ENCODE measurements at regions not wholly inside any gene's neighbourhood (a gene's known extent, or its start where the extent isn't known, plus 50 kb on each side); places are given as distances from the start of the nearest gene placed in this dataset.

DNA sequence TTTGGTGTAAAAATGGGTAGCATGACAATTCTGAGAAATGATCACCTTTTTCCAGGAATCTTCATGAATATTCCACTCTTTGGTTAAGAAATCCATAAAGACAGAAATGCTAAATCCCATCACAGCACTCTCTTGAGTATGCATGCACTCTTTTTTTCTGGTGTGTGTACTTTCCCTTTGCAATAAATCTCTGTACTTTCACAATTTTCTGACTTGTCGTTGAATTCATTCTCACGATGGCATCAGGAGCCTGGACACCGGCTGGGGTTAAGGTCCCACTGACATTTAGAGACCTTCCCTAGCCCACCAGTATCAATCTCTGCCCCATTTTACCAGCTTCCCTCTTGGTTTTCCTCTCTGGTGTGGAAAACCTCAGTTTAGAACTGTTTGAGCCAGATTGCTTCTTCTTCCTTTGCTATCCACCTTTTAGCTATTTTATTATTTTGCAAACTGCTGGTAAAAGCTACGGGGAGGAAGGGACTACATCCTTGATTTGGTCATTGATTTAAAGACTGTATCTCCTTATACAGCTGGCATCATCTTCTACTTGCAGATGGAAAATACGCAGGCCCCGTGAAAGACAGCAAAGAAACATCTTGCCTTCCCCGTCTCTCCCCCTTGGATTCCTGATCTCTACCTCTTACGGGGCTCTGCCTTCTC is 59.9 kb upstream of the ZFR start:
- TF ChIP-seq, protein P1, sequence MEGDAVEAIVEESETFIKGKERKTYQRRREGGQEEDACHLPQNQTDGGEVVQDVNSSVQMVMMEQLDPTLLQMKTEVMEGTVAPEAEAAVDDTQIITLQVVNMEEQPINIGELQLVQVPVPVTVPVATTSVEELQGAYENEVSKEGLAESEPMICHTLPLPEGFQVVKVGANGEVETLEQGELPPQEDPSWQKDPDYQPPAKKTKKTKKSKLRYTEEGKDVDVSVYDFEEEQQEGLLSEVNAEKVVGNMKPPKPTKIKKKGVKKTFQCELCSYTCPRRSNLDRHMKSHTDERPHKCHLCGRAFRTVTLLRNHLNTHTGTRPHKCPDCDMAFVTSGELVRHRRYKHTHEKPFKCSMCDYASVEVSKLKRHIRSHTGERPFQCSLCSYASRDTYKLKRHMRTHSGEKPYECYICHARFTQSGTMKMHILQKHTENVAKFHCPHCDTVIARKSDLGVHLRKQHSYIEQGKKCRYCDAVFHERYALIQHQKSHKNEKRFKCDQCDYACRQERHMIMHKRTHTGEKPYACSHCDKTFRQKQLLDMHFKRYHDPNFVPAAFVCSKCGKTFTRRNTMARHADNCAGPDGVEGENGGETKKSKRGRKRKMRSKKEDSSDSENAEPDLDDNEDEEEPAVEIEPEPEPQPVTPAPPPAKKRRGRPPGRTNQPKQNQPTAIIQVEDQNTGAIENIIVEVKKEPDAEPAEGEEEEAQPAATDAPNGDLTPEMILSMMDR (conservative IDR thresholded peaks at IDR 0.05; ENCODE audit: low read depth, low read length), result no peak
- DNase-seq (ENCODE audit: low read depth), result no peak

DNA sequence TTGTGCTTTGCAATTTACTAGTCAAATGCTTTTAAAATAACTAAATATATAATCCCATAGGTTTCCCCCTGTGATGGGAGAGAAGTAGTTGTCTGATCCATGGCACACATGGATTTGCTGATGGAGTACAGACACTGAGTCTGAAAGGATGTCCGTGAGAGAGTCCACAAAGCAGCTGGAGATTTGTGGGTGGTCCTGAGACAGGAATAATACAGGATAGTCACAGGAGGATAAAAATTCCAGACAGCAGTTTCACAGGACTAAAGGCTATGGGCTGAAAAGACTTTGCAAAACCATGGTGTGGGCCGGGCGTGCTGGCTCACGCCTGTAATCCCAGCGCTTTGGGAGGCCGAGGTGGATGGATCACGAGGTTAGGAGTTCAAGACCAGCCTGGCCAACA is 58.7 kb upstream of the ZFR start:
- no peak for DNase-seq (ENCODE audit: low read depth)
- H3K4me3 ChIP-seq (ENCODE audit: low read depth, low read length), result no peak overlapping the region
- TF ChIP-seq, protein P1 (conservative IDR thresholded peaks at IDR 0.05; ENCODE audit: low read depth, low read length), result no peak

More for the DNA sequence above, 59.9 kb upstream of the ZFR start:
- no peak overlapping the region for H3K4me3 ChIP-seq (ENCODE audit: low read depth, low read length)

DNA sequence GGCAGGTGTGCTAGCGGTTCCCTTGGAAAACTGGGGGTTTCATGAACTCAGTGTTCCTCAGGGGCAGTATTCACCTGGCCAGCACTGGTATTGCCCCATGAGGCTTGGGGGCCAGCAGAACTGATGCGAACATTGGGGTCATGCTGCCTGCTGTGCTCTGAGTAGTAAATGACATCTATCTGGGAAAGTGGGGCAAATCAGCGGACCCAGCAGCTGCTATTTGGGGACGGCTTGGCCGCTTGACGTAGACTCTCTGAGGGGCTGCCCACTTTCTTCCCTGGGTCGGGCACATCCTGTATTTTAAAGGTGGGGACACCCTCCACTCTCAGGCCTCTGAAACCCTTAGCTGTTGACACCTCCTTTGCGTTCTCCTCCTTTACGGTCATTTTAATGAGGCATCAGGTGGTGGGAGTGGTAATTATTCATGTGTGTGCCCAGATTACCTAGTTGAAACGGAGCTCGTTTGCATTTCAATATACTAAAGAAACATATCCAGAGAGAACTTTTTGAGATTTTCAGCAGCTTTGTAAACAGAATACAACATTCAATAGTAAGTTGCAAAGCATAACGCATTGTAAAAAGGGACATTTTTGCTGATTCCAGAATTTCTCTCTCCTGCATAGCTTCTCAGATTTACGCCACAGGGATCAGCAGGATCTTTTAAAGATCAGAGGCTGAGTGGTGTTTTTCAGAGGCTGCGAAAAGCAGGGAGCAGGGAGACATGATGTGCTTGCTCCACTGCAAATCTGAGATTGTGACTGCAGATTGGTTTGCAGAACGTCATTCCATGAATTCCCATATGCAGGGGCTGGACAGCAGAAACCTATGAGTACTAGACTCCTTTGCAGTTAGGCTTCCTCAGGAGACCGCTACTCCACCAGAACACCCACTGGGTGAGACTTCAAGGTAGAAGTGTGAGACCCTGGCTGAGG is 56.8 kb upstream of the ZFR start:
- peak; percentile 35 for DNase-seq (ENCODE audit: low read depth)
- H3K4me3 ChIP-seq (ENCODE audit: low read depth, low read length), result no peak overlapping the region
- TF ChIP-seq, protein P1 (conservative IDR thresholded peaks at IDR 0.05; ENCODE audit: low read depth, low read length), result no peak

DNA sequence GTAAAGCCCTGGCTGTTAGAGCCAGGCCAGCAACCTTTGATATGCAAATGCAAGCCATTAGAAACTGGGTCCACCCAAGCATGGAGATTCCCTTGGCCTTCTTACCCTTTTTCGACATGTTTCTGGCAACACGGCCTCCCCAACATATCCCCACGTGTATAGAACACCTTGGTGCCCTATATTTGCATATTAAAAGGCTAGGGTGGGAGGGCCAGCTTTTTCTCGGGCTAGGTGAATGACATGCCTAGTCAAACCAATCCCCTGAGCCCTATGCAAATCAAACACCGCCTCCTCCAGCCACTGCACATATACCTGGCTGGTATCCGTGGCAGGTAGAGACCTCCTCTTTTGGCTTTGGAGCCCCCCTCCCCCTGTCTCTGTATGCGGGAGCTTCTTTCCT is 55.6 kb upstream of the ZFR start:
- TF ChIP-seq, protein P1 (conservative IDR thresholded peaks at IDR 0.05; ENCODE audit: low read depth, low read length), result no peak

DNA sequence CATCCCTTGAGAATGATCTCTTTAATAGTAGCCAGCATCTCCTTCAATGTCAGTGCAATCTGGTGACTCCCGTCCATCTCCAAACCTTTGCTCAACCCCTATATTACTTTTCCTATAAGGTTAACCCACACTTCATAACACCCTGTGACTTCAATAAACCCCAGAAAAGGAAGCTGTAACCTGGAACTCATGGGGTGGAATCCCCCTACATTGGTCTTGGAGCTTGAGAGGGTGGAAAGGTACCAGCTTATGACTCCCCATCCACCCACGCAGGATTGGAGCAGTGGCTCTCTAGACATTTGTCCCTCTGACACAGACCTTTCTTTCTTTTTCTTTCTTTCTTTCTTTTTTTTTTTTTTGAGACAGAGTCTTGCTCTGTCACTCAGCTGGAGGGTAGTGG is 54.7 kb upstream of the ZFR start:
- TF ChIP-seq, protein P1 (conservative IDR thresholded peaks at IDR 0.05; ENCODE audit: low read depth, low read length), result no peak
- H3K4me3 ChIP-seq (ENCODE audit: low read depth, low read length), result no peak overlapping the region
- no peak for DNase-seq (ENCODE audit: low read depth)

More for the DNA sequence above, 55.6 kb upstream of the ZFR start:
- no peak overlapping the region for H3K4me3 ChIP-seq (ENCODE audit: low read depth, low read length)
- DNase-seq (ENCODE audit: low read depth), result no peak

DNA sequence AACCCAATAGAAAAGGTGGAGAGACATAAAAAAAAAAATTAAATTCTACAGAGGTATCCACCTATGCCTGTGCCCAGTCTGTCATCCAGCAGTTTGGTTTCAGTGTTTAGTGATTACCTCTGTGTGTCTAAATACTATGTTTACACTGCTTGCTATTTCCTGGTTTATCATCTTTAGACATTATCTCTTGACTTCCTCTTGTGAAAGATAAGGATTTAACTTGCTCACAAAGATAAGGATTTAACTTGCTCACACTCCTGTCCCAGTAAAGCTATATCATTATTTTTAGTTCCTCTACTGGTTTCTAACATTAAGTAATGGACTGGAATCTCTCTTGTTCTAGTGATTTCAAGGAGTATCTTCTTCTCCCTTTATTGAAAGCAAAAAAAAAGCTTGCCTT is 53.9 kb upstream of the ZFR start:
- no peak overlapping the region for H3K4me3 ChIP-seq (ENCODE audit: low read depth, low read length)
- TF ChIP-seq, protein P1 (conservative IDR thresholded peaks at IDR 0.05; ENCODE audit: low read depth, low read length), result no peak
- DNase-seq (ENCODE audit: low read depth), result no peak

Measured in choroid plexus epithelial cell (primary cell).